ENCODE measurements at regions not wholly inside any gene's neighbourhood (a gene's known extent, or its start where the extent isn't known, plus 50 kb on each side); places are given as distances from the start of the nearest gene placed in this dataset.

- TF ChIP-seq CTCF (IDR thresholded peaks at IDR 0.05) (no peak), ZFX (IDR thresholded peaks at IDR 0.05; ENCODE audit: borderline replicate concordance) (no peak)
- no peak overlapping the region for H3K27ac ChIP-seq
Observed at GRCh38 chr14:101708853-101709532, 52.5 kb upstream of the PPP2R5C start.

- no peak for TF ChIP-seq CTCF (IDR thresholded peaks at IDR 0.05)
- TF ChIP-seq ZFX (IDR thresholded peaks at IDR 0.05; ENCODE audit: borderline replicate concordance) = no peak
- H3K27ac ChIP-seq = no peak overlapping the region
Observed at GRCh38 chr14:101709533-101709881, 52.0 kb upstream of the PPP2R5C start.

DNA sequence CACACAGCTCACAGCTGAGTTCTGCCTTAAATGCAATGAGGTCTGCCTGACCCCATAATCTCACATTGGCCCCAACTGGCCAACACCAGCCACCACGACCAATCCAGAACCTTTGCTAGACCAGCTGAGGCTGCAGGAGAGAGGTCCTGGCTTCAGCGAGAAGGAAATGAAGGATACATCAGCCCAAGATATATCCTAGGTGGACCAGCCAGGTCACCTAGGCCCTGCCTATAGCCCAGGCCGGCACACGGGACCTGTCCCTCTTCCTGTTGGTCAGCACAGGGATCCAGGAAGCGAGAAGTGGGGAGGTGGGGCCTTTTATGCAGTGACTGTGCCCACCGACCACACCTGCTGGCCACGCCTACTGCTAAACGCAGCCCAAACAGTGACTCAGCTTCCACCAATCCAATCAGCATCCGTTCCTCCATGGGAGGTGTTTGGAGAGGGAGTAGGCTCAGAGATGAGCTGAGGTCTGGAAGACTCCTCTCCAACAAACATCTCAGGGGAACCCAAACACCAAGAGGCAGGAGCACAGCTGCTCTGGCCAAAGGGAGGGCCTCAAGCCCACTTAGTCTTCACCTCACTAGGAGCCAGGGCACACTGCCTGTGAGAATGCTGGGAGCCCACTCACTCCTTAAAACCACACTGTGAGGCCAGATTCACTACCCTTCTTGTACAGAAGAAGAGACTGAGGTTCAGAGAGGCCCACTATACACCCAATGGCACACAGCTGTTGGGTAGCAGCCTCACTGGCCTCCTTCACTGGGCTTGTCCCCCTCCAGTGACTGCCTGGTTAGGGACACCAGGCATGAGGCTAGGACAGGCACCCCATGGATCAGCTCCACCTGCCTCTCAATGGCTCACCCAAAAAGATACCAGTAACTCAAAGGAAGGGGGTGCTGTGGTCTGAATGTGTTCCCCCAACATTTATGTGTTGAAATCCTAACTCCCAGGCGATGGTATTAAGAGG lies 51.3 kb upstream of the PPP2R5C start:
- TF ChIP-seq CTCF (IDR thresholded peaks at IDR 0.05) = no peak
- no peak for TF ChIP-seq ZFX (IDR thresholded peaks at IDR 0.05; ENCODE audit: borderline replicate concordance)

GRCh38 chr14:101711041-101711856 lies 50.3 kb upstream of the PPP2R5C start:
- no peak overlapping the region for H3K27ac ChIP-seq

More for the DNA sequence above, 51.3 kb upstream of the PPP2R5C start:
- no peak overlapping the region for H3K27ac ChIP-seq

More at GRCh38 chr14:101711041-101711856, 50.3 kb upstream of the PPP2R5C start:
- no peak for TF ChIP-seq ZFX (IDR thresholded peaks at IDR 0.05; ENCODE audit: borderline replicate concordance)
- TF ChIP-seq CTCF (IDR thresholded peaks at IDR 0.05) = no peak

Data from 22Rv1 (cell line).